Heart left ventricle (tissue), 13 donors: ENCODE measurements at regions not wholly inside any gene's neighbourhood (a gene's known extent, or its start where the extent isn't known, plus 50 kb on each side); places are given as distances from the start of the nearest gene placed in this dataset.

Experiments used
- POLR2A ChIP-seq, 2 donors: fragments of 450-650 bp; IDR thresholded peaks; one replicate each; pipeline ENCODE4 v1.6.1; 2017; ENCODE audit warnings: antibody characterized with exemption in 2 of 2, mild to moderate bottlenecking in 2 of 2, moderate library complexity in 2 of 2
- TF ChIP-seq, protein P1 (sequence below), 12 donors: fragments of 200-600 bp; sonication (generic) in 4 of 12; IDR thresholded peaks; one replicate each; pipeline versions ENCODE4 v1.5.0 to v1.8.0; 2018 to 2022; ENCODE audit warnings: antibody characterized with exemption in 12 of 12, mild to moderate bottlenecking in 5 of 12
- donor health status: ischemic (EF 13 %, LVEDD 7.1; RV severe dilation, severe dysfunction).
- donor health status: DM: no; HTN: yes; CAD: no.
- donor health status: DM: no; HTN: no; CAD: no.
- donor health status: ischemic (EF 25% LVEDD 6.9; RV normal size, moderate dysfunction).
- donor health status: ischemic (EF 25% LVEDD 5.7; RV mildly dilated, moderate dysfunction).
- donor health status: ischemic (EF 35%, LVEDD 5.7; RV mildly dilated, moderate dysfunction).
- donor health status: nonischemic (EF 11% LVEDD 7.7; RV severe dilation, severe dysfunction).
- donor health status: DM: yes; HTN: yes; CAD: no.
- donor health status: PGD.
- donor health status: ischemic (EF 29% LVEDD 5.4; RV normal size, mild dysfunction).
- donor health status: nonischemic (EF 23%, LVEDD 6.1; RV moderate dilation, normal function).

DNA sequence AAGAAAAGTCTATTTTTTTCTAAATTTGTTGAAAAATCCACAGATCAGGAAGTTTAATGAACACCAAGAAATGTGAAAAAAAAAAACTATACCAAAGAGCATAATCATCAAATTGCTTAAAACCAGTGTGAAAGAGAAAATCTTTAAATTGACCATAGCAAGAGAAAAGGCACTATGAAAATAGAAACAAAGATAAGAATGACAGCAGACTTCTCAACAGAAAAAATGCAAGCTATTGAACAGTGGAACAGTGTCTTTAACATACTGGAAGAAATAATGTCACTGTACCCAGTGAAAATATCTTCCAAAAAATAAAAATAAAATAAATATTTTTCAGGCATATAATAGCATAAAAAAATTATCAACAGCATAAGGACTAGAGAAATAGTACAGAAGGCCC lies 243.0 kb upstream of the GJB5 start:
- TF ChIP-seq POLR2A (IDR thresholded peaks at IDR 0.05) = no peak
- TF ChIP-seq, protein P1, sequence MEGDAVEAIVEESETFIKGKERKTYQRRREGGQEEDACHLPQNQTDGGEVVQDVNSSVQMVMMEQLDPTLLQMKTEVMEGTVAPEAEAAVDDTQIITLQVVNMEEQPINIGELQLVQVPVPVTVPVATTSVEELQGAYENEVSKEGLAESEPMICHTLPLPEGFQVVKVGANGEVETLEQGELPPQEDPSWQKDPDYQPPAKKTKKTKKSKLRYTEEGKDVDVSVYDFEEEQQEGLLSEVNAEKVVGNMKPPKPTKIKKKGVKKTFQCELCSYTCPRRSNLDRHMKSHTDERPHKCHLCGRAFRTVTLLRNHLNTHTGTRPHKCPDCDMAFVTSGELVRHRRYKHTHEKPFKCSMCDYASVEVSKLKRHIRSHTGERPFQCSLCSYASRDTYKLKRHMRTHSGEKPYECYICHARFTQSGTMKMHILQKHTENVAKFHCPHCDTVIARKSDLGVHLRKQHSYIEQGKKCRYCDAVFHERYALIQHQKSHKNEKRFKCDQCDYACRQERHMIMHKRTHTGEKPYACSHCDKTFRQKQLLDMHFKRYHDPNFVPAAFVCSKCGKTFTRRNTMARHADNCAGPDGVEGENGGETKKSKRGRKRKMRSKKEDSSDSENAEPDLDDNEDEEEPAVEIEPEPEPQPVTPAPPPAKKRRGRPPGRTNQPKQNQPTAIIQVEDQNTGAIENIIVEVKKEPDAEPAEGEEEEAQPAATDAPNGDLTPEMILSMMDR (IDR thresholded peaks at IDR 0.05) = no peak
